ENCODE measurements at regions not wholly inside any gene's neighbourhood (a gene's known extent, or its start where the extent isn't known, plus 50 kb on each side); places are given as distances from the start of the nearest gene placed in this dataset.

DNA sequence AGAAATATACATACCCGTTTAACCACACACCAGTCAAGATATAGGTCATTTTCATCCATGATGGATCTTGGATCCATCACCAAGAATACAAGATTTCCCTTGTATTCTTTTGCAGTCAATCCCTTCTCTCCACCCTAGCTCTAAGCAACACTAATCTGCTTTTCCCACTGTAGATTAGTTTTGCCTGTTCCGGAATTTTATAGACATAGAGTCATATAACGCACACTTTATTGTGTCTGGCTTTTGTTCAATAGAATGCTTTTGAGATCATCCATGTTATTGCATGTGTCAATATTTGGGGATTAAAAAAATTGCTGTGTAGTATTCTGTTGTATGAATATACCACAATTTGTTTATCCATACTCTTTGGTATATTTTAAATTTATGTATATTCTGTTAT, 235.6 kb upstream of the BCOR start:
- H3K4me1 ChIP-seq (ENCODE audit: control insufficient read depth in 1 of 2, insufficient read depth in 1 of 2, low read depth in 1 of 2, low read length in 1 of 2) = peaks cover 3 to 4% of the 10 kb centered on the region in 2 experiments
- H3K27me3 ChIP-seq = no peaks in the 10 kb centered on the region
- no peaks in the 10 kb centered on the region for H3K36me3 ChIP-seq
- H3K27ac ChIP-seq = no peak overlapping the region
- no peaks in the 10 kb centered on the region for H3K9me3 ChIP-seq
- no peak overlapping the region for H3K4me3 ChIP-seq (ENCODE audit: low read depth in 1 of 2, low read length in 1 of 2)
- TF ChIP-seq, protein P1, sequence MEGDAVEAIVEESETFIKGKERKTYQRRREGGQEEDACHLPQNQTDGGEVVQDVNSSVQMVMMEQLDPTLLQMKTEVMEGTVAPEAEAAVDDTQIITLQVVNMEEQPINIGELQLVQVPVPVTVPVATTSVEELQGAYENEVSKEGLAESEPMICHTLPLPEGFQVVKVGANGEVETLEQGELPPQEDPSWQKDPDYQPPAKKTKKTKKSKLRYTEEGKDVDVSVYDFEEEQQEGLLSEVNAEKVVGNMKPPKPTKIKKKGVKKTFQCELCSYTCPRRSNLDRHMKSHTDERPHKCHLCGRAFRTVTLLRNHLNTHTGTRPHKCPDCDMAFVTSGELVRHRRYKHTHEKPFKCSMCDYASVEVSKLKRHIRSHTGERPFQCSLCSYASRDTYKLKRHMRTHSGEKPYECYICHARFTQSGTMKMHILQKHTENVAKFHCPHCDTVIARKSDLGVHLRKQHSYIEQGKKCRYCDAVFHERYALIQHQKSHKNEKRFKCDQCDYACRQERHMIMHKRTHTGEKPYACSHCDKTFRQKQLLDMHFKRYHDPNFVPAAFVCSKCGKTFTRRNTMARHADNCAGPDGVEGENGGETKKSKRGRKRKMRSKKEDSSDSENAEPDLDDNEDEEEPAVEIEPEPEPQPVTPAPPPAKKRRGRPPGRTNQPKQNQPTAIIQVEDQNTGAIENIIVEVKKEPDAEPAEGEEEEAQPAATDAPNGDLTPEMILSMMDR (IDR thresholded peaks at IDR 0.05) = no peak

DNA sequence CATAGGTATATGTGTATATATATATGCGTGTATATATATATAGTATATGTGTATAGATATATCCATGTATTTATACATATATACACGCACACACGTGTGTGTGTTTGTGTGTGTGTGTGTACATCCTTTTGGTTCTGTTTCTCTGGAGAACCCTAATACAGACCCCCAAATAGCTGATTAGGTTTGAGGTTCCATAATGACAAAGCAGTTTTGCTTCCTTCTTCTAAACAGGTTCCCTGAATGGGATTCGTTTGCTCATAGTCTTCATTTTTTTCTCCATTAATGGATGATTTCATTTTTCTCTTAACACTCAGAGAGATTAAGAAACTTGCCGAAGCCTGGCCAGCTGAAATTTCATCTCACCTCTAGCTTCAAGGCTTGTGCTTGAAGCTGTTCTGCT, 234.0 kb upstream of the BCOR start:
- Histone ChIP-seq H3K27me3 (no peaks in the 10 kb centered on the region), H3K27ac (no peak overlapping the region), H3K36me3 (no peaks in the 10 kb centered on the region), H3K4me3 (ENCODE audit: low read depth in 1 of 2, low read length in 1 of 2) (no peak overlapping the region), H3K4me1 (ENCODE audit: control insufficient read depth in 1 of 2, insufficient read depth in 1 of 2, low read depth in 1 of 2, low read length in 1 of 2) (peaks cover 3 to 4% of the 10 kb centered on the region in 2 experiments), H3K9me3 (no peaks in the 10 kb centered on the region)
- TF ChIP-seq, protein P1 (IDR thresholded peaks at IDR 0.05) = no peak

DNA sequence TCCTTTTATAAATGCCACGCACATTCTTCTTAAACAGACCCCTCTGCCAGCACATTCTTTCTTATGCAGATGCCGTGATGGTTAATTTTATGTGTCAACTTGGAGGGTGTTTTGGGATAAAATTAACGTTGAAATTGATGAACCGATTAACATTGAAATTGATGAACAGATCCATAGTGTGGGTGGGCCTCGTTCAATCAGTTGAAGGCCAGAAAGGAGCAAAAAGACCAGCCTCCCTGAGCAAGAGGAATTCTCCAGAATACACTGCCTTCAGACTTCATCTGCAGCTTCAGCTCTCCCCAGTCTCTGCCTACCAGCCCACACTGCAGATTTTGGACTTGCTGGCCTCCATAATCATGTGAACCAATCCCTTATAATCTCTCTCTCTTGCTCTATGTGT, 233.6 kb upstream of the BCOR start:
- H3K9me3 ChIP-seq = no peaks in the 10 kb centered on the region
- no peaks in the 10 kb centered on the region for H3K36me3 ChIP-seq
- no peak overlapping the region for H3K4me3 ChIP-seq (ENCODE audit: low read depth in 1 of 2, low read length in 1 of 2)
- no peak overlapping the region for H3K27ac ChIP-seq
- TF ChIP-seq, protein P1 (IDR thresholded peaks at IDR 0.05) = no peak
- H3K27me3 ChIP-seq = peaks cover under 1% of the 10 kb centered on the region
- H3K4me1 ChIP-seq (ENCODE audit: control insufficient read depth in 1 of 2, insufficient read depth in 1 of 2, low read depth in 1 of 2, low read length in 1 of 2) = peaks cover 3 to 4% of the 10 kb centered on the region in 2 experiments

DNA sequence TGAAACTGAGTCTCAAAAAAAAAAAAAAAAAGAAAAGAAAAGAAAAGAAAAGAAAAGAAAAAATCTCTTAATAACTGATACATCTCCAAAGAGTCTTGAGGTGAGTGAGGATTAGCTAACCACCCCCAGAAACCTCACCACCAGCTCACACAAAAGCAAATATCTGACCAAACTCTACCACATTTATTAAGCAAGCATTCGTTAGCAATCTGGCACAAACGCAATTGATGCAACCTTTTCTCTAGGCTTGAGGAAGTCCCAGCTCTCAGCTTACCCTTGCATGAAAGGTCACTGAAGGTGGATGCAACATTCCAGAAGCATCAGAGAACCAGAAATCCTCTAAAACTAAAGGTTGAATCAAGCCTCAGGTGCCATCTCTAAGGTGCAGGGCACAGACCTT, 231.9 kb upstream of the BCOR start:
- Histone ChIP-seq H3K36me3 (no peaks in the 10 kb centered on the region), H3K27ac (no peak overlapping the region), H3K9me3 (no peaks in the 10 kb centered on the region), H3K27me3 (peaks cover 3% of the 10 kb centered on the region), H3K4me3 (ENCODE audit: low read depth in 1 of 2, low read length in 1 of 2) (no peak overlapping the region), H3K4me1 (ENCODE audit: control insufficient read depth in 1 of 2, insufficient read depth in 1 of 2, low read depth in 1 of 2, low read length in 1 of 2) (peaks cover 3 to 4% of the 10 kb centered on the region in 2 experiments)
- TF ChIP-seq, protein P1 (IDR thresholded peaks at IDR 0.05) = no peak

DNA sequence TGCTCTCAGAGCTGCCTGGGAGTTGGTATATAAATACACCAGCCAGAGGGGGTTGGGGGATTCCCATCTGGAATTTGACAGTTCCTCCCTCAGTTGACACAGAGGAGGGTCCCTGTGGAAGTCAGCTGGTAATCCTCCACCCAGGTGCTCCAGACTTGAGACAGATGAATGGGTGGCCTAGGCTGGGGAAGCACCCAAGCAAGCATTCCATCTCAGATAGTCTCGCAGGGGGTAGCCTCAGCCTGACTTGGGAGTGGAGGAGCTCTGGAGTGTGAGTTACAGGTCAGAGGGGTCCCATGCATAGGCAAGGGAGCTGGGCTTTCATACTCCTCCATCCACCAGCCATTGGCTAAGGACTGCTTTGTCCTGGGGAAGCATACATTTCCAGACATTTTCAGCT, 229.3 kb upstream of the BCOR start:
- Histone ChIP-seq H3K4me1 (ENCODE audit: control insufficient read depth in 1 of 2, insufficient read depth in 1 of 2, low read depth in 1 of 2, low read length in 1 of 2) (peaks cover 3 to 4% of the 10 kb centered on the region in 2 experiments), H3K27ac (no peak overlapping the region), H3K9me3 (no peaks in the 10 kb centered on the region), H3K27me3 (peaks cover 3% of the 10 kb centered on the region), H3K4me3 (ENCODE audit: low read depth in 1 of 2, low read length in 1 of 2) (no peak overlapping the region), H3K36me3 (no peaks in the 10 kb centered on the region)
- TF ChIP-seq, protein P1 (IDR thresholded peaks at IDR 0.05) = no peak
